Ishikawa (cell line): ENCODE measurements at regions not wholly inside any gene's neighbourhood (a gene's known extent, or its start where the extent isn't known, plus 50 kb on each side); places are given as distances from the start of the nearest gene placed in this dataset.

ENCODE experiments used
- CEBPB ChIP-seq: IDR thresholded peaks from 2 replicates; pipeline ENCODE4 v1.6.1; 2012
- CREB1 ChIP-seq: IDR thresholded peaks from 2 replicates; pipeline ENCODE4 v1.6.1; 2012; ENCODE audit warnings: low read depth
- EGR1 ChIP-seq: IDR thresholded peaks from 2 replicates; pipeline ENCODE4 v1.6.1; 2012
- EP300 ChIP-seq: IDR thresholded peaks from 2 replicates; pipeline ENCODE4 v1.6.1; 2012; ENCODE audit warnings: borderline replicate concordance
- FOXM1 ChIP-seq: IDR thresholded peaks from 2 replicates; pipeline ENCODE4 v1.6.1; 2012; ENCODE audit warnings: low read depth, borderline replicate concordance
- MAX ChIP-seq: IDR thresholded peaks from 2 replicates; pipeline ENCODE4 v1.6.1; 2012
- NFIC ChIP-seq: IDR thresholded peaks from 2 replicates; pipeline ENCODE4 v1.6.1; 2012
- RAD21 ChIP-seq: IDR thresholded peaks from 2 replicates; pipeline ENCODE4 v1.6.1; 2012; ENCODE audit warnings: low read depth
- TAF1 ChIP-seq: IDR thresholded peaks from 2 replicates; pipeline ENCODE4 v1.6.1; 2012; ENCODE audit warnings: low read depth, mild to moderate bottlenecking
- TCF12 ChIP-seq: IDR thresholded peaks from 2 replicates; pipeline ENCODE4 v1.6.1; 2012; ENCODE audit warnings: low read depth
- TEAD4 ChIP-seq: IDR thresholded peaks from 2 replicates; pipeline ENCODE4 v1.6.1; 2012
- YY1 ChIP-seq: IDR thresholded peaks from 2 replicates; pipeline ENCODE4 v1.6.1; 2012; ENCODE audit warnings: low read depth
- ZBTB7A ChIP-seq: IDR thresholded peaks from 2 replicates; pipeline ENCODE4 v1.6.1; 2012; ENCODE audit warnings: low read depth
- TF ChIP-seq, protein P1 (sequence below): IDR thresholded peaks from 2 replicates; pipeline ENCODE4 v1.6.1; 2012
- TF ChIP-seq, protein P2 (sequence below): IDR thresholded peaks from 2 replicates; pipeline ENCODE4 v1.6.1; 2012; ENCODE audit warnings: low read depth, mild to moderate bottlenecking

DNA sequence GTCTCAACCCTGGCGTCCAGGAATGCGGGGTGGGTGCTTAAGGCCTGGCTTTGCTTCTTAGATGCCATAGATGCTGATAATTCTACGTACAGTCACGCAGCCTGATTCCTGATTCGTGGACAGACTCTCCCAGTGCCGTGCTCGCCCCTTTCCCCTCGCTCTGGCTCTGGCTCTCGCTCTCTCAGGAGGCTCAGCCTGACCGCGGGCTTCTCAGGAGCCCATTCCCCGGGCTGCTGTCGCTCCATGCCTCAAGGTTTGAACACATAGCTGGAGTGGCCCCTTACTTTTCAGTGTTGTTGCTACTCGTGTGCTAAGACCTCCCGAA lies 59.2 kb upstream of the ZC4H2 start:
- TF ChIP-seq EGR1 (no peak), TCF12 (no peak), RAD21 (no peak), YY1 (no peak), EP300 (no peak), MAX (no peak), ZBTB7A (no peak), FOXM1 (no peak), TAF1 (no peak), CEBPB (no peak), NFIC (no peak), CREB1 (no peak), TEAD4 (no peak)
- TF ChIP-seq, protein P1, sequence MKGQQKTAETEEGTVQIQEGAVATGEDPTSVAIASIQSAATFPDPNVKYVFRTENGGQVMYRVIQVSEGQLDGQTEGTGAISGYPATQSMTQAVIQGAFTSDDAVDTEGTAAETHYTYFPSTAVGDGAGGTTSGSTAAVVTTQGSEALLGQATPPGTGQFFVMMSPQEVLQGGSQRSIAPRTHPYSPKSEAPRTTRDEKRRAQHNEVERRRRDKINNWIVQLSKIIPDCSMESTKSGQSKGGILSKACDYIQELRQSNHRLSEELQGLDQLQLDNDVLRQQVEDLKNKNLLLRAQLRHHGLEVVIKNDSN: no peak
- TF ChIP-seq, protein P2, sequence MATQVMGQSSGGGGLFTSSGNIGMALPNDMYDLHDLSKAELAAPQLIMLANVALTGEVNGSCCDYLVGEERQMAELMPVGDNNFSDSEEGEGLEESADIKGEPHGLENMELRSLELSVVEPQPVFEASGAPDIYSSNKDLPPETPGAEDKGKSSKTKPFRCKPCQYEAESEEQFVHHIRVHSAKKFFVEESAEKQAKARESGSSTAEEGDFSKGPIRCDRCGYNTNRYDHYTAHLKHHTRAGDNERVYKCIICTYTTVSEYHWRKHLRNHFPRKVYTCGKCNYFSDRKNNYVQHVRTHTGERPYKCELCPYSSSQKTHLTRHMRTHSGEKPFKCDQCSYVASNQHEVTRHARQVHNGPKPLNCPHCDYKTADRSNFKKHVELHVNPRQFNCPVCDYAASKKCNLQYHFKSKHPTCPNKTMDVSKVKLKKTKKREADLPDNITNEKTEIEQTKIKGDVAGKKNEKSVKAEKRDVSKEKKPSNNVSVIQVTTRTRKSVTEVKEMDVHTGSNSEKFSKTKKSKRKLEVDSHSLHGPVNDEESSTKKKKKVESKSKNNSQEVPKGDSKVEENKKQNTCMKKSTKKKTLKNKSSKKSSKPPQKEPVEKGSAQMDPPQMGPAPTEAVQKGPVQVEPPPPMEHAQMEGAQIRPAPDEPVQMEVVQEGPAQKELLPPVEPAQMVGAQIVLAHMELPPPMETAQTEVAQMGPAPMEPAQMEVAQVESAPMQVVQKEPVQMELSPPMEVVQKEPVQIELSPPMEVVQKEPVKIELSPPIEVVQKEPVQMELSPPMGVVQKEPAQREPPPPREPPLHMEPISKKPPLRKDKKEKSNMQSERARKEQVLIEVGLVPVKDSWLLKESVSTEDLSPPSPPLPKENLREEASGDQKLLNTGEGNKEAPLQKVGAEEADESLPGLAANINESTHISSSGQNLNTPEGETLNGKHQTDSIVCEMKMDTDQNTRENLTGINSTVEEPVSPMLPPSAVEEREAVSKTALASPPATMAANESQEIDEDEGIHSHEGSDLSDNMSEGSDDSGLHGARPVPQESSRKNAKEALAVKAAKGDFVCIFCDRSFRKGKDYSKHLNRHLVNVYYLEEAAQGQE: no peak

DNA sequence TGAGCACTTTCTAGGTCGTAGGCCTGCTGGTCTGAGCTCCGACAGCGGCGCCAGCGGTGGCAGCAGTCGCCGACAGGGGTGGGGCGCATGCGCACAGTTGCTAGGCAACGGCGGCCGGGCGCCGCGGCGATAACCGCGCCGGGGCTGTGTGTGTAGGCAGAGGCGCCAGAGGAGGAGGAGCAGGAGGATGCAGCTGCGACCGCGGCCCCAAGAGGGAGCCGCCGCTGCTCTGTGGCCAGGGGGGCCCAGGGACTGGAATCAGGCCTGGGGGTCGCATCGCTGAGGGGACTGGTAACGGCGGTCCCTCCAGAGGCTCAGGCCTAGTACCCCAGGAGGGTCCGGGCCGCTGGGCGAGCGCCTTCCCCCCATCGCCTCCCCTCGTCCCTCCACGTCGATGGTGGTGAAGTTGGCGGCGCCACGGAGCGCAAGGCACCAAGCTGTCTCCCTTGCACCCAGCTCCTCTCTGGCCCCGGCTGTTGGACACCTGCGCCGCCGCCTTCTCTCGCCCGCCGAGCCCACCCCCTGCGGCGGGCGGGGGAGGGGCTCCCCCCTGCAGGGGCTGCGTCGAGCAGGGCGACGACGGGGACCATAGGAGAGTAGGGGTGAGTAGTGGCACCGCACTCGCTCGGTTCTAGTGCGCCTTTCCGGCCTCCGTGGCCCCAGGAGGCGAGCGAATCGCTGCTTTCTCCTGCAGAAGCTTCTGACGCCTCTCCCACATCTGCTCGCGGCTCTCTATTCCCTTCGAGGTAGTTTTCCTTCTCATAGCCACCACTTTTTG lies 58.6 kb upstream of the ZC4H2 start, which contains the start of gene ZC3H12B:
ZC3H12B (plus strand) TSS at position 159 of the 778 bp plus-strand sequence.
- TF ChIP-seq, protein P1: no peak
- TF ChIP-seq FOXM1: no peak

DNA sequence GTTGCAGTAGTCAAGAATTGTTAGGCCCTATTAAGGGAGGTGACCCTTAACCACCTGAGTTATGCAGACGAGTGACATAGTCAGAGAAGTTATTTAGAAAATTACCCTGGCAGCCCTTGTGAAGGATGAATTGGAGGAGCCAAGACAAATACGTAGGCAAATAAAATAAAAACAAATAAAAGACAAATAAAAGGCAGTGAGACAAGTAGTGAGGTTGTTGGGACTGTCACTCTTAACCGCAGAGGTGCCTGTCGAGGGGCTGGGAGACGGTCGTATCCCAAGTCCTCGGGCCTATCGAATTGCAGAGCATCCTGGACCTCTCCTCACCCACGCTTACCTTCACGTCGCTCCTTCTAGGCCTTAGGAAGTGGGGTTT lies 58.0 kb upstream of the ZC4H2 start:
- no peak for TF ChIP-seq CEBPB
- no peak for TF ChIP-seq TCF12
- no peak for TF ChIP-seq NFIC
- no peak for TF ChIP-seq TAF1
- TF ChIP-seq EP300: no peak
- no peak for TF ChIP-seq TEAD4
- no peak for TF ChIP-seq EGR1
- no peak for TF ChIP-seq MAX
- no peak for TF ChIP-seq CREB1
- TF ChIP-seq, protein P1: no peak
- no peak for TF ChIP-seq YY1
- TF ChIP-seq, protein P2: no peak
- TF ChIP-seq ZBTB7A: no peak
- no peak for TF ChIP-seq RAD21
- TF ChIP-seq FOXM1: no peak
